HepG2 (cell line): ENCODE measurements at regions not wholly inside any gene's neighbourhood (a gene's known extent, or its start where the extent isn't known, plus 50 kb on each side); places are given as distances from the start of the nearest gene placed in this dataset.

ENCODE experiments used
- ATAC-seq: fragments of 200-7000 bp; cut with Tn5 transposase; 3 replicates; pipeline ENCODE4 v1.9.1; 2020; ENCODE audit warnings: mild to moderate bottlenecking, moderate library complexity
- BruUV-seq: library from RNA; stranded (reverse); fragments of 400-500 nt; replicated peaks from 2 replicates; lab custom pipeline; 2021; lab: Mats Ljungman, UMichigan
- CTCF ChIA-PET: fragments of 300-600 bp; formaldehyde crosslinking; extraction: SDS; loops from one replicate; lab custom pipeline; 2021; ENCODE audit warnings: low total read pairs, inconsistent platforms, low intra/inter-chr PET ratio; lab: Yijun Ruan, JAX
- POLR2A ChIA-PET: fragments of 350-600 bp; sonication (Branson Sonifier 250); formaldehyde crosslinking; loops from one replicate; lab custom pipeline; 2020; ENCODE audit warnings: antibody characterized with exemption, inconsistent platforms; lab: Yijun Ruan, JAX
- DNase-seq: peaks from one replicate; pipeline ENCODE4 v3.0.0-alpha.2; 2015; ENCODE audit warnings: low spot score
- FAIRE-seq: peaks from 3 replicates; lab custom pipeline; 2011; peaks lifted over from hg19 to GRCh38; lab: Jason Lieb, UNC
- H2AFZ ChIP-seq: one replicate; pipeline ENCODE4 v1.6.1; 2011; ENCODE audit warnings: low read length, inconsistent platforms
- H3K27ac ChIP-seq: fragments of 300-600 bp; 3 replicates; pipeline ENCODE4 v1.8.0; 2011; ENCODE audit warnings: mixed run types, mild to moderate bottlenecking, mixed read lengths, low read length, inconsistent platforms; ENCODE audit not compliant: insufficient read depth; ENCODE audit errors: extremely low read length
- H3K27me3 ChIP-seq, 2 experiments: fragments of 200-600 bp in 1 of 2; 2 replicates in 1 of 2; 3 replicates in 1 of 2; pipeline versions ENCODE4 v1.6.0 to v1.8.0; 2011; ENCODE audit warnings: low read length in 2 of 2, mild to moderate bottlenecking in 2 of 2, moderate library complexity in 2 of 2, inconsistent platforms in 1 of 2; ENCODE audit not compliant: insufficient read depth in 2 of 2, control insufficient read depth in 1 of 2
- H3K36me3 ChIP-seq, 2 experiments: fragments of 200-600 bp in 1 of 2; replicated peaks in 1 of 2; 2 replicates in 1 of 2; 3 replicates in 1 of 2; pipeline versions ENCODE4 v1.5.1 to v1.8.0; 2011; ENCODE audit warnings: low read length in 2 of 2, inconsistent platforms in 1 of 2; ENCODE audit not compliant: insufficient read depth in 2 of 2, control insufficient read depth in 1 of 2
- H3K4me1 ChIP-seq: 2 replicates; pipeline ENCODE4 v1.5.1; 2012; ENCODE audit warnings: low read length, inconsistent platforms; ENCODE audit not compliant: insufficient read depth
- H3K4me2 ChIP-seq: 2 replicates; pipeline ENCODE4 v1.6.0; 2011; ENCODE audit warnings: low read depth, low read length, inconsistent platforms
- H3K4me3 ChIP-seq, 3 experiments: fragments of 200-600 bp in 1 of 3; sonication (generic), shearing (Covaris generic) in 1 of 3; replicated peaks in 1 of 3; 2 replicates each; pipeline ENCODE4 v1.5.1; 2011 to 2016; ENCODE audit warnings: low read length in 3 of 3, inconsistent platforms in 2 of 3, low read depth in 2 of 3, mild to moderate bottlenecking in 2 of 3, control low read depth in 1 of 3, mixed read lengths in 1 of 3; ENCODE audit not compliant: insufficient read depth in 1 of 3
- H3K79me2 ChIP-seq: one replicate; pipeline ENCODE4 v1.6.1; 2011; ENCODE audit warnings: low read length, inconsistent platforms; ENCODE audit not compliant: insufficient read depth
- H3K9ac ChIP-seq: 2 replicates; pipeline ENCODE4 v1.6.0; 2011; ENCODE audit warnings: mild to moderate bottlenecking, low read depth, low read length, inconsistent platforms; ENCODE audit not compliant: insufficient read depth
- H3K9me3 ChIP-seq: 2 replicates; pipeline ENCODE4 v1.5.1; 2012; ENCODE audit warnings: mild to moderate bottlenecking, low read length
- H4K20me1 ChIP-seq: 2 replicates; pipeline ENCODE4 v1.6.0; 2011; ENCODE audit warnings: inconsistent platforms, mild to moderate bottlenecking, low read length, moderate library complexity; ENCODE audit not compliant: insufficient read depth
- ATF7 ChIP-seq, 2 experiments: fragments of 450-650 bp in 1 of 2; sonication (generic) in 1 of 2; formaldehyde crosslinking in 1 of 2; IDR thresholded peaks; 2 replicates each; pipeline versions ENCODE4 v1.4.0 to v1.6.1; 2016 to 2020; ENCODE audit warnings: antibody characterized with exemption in 1 of 2, mild to moderate bottlenecking in 1 of 2, missing genetic modification reagents in 1 of 2
- ISL2 ChIP-seq: sonication (generic); formaldehyde crosslinking; IDR thresholded peaks from 2 replicates; pipeline ENCODE4 v1.5.0; 2020; ENCODE audit warnings: missing genetic modification reagents
- MAFF ChIP-seq: IDR thresholded peaks from 2 replicates; pipeline ENCODE4 v1.6.1; 2011; ENCODE audit warnings: low read depth, low read length, improper control_type of control experiment
- MAFK ChIP-seq, 2 experiments: IDR thresholded peaks in 1 of 2; conservative IDR thresholded peaks in 1 of 2; 2 replicates each; pipeline ENCODE4 v1.6.1; 2011; ENCODE audit warnings: improper control_type of control experiment in 2 of 2, low read length in 2 of 2
- PLRG1 ChIP-seq: fragments of 450-650 bp; conservative IDR thresholded peaks from 2 replicates; pipeline ENCODE4 v1.6.1; 2016
- SIX1 ChIP-seq: sonication (generic); formaldehyde crosslinking; IDR thresholded peaks from 2 replicates; pipeline ENCODE4 v1.4.0; 2020; ENCODE audit warnings: missing genetic modification reagents, borderline replicate concordance
- TBX2 ChIP-seq: sonication (generic); formaldehyde crosslinking; IDR thresholded peaks from 2 replicates; pipeline ENCODE4 v1.5.0; 2020; ENCODE audit warnings: missing genetic modification reagents, mild to moderate bottlenecking, borderline replicate concordance
- WGBS: methylation state at CpG from one replicate; pipeline ENCODE4 v1.1.6; 2017; ENCODE audit warnings: low lambda C conversion rate; 5-methylcytosine and 5-hydroxymethylcytosine counted together
- in situ Hi-C: cut with HindIII; loops from 2 replicates; pipeline ENCODE4 v1.10.0; 2017; ENCODE audit warnings: low pct_unique_long_range_greater_than_20kb; ENCODE audit not compliant: extremely low pct_ligation_motif_present
- intact Hi-C: fragments of 100-400 bp; cut with micrococcal nuclease; formaldehyde crosslinking; loops from one replicate; pipeline ENCODE4 v1.10.0; 2022; ENCODE audit not compliant: unreplicated experiment

DNA sequence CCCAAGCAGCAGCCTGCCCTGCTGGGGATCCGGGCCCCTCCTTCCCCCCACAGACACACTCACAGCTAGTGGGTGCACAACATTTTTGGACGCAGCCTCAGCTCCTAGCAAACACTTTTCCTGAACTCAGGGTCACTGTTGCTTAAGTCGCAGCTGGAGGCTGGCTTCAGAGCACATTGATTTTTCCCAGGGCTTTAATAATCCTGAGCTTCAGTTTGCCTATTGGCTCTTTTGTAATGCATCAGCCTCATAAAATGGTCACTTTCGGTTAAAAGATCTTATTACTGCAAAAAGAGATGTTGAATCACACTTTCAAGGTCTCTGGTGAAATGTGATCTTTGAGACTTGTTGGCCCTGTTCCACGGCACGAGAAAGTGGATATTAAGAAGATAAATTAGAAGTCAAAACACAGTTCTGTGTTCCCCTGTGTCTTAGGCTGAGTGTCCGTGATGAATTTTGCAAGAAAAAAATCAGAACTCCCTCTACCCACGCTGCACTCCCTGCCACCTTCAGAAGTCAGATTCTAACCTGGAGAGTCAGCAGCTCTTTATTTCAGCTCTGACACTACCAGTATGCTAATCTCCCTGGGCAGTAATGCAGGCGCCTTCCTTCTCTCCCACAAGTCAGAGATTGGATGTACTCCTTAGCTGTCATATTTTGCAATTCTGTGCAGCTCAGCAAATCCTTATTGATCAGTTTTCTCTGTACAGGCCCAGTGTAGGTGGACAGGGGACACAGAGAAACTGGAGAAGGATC is 158.2 kb upstream of the E2F8 start:
- Histone ChIP-seq H3K36me3 (no peaks in the 10 kb centered on the region), H3K79me2 (no peaks in the 10 kb centered on the region), H3K9me3 (no peaks in the 10 kb centered on the region), H3K27me3 (peaks cover 0 to 3% of the 10 kb centered on the region in 2 experiments; a peak in 4 of 5 replicates), H2AFZ (no peak overlapping the region), H3K4me1 (no peaks in the 10 kb centered on the region), H4K20me1 (no peaks in the 10 kb centered on the region), H3K4me2 (no peak overlapping the region), H3K9ac (no peak overlapping the region), H3K4me3 (no peak overlapping the region), H3K27ac (no peak overlapping the region)
- no peak for FAIRE-seq
- no TSS peak for BruUV-seq
- TF ChIP-seq ISL2 (CRISPR knock-in tag) (no peak), SIX1 (no peak), PLRG1 (no peak), MAFK (conservative IDR thresholded peaks at IDR 0.05 in 1 of 2, IDR thresholded peaks at IDR 0.05 in 1 of 2; ENCODE audit: low read length in 2 of 2) (peak in 1 of 2 experiments; percentile 42; a peak in 2 of 4 replicates), MAFF (0 out of 2 replicates have a peak, but pooled peaks have one; percentile 16)
- 4% methylated on average over 9 of the region's 9 CpGs for WGBS
- ChIA-PET POLR2A (no interaction called here), CTCF (no interaction called here)
- in situ Hi-C loops: no loop called here
- DNase-seq: no peak
- intact Hi-C loops: no loop called here
- ATAC-seq: peak; percentile 46; the same call in 1 of the 3 replicates

GRCh38 chr11:19398273-19398672 is 157.5 kb upstream of the E2F8 start:
- no peak for ATAC-seq
- H2AFZ ChIP-seq: no peak overlapping the region
- intact Hi-C loops: no loop called here

More at GRCh38 chr11:19398273-19398672, 157.5 kb upstream of the E2F8 start:
- Histone ChIP-seq H3K27me3 (peaks cover 0 to 2% of the 10 kb centered on the region in 2 experiments; a peak in 4 of 5 replicates), H3K27ac (no peak overlapping the region), H3K4me1 (no peaks in the 10 kb centered on the region)
- 51% methylated on average over 5 of the region's 5 CpGs for WGBS
- no TSS peak for BruUV-seq
- TF ChIP-seq ATF7 (IDR thresholded peaks at IDR 0.05): peak; percentile 33; the same call in 1 of the 2 replicates
- no peak for TF ChIP-seq ATF7 (CRISPR knock-in tag; IDR thresholded peaks at IDR 0.05)
- no peak for TF ChIP-seq TBX2 (CRISPR knock-in tag)
- TF ChIP-seq, all 625 proteins: peak for 1
- no peaks in the 10 kb centered on the region for H3K9me3 ChIP-seq
- ChIA-PET POLR2A (no interaction called here), CTCF (no interaction called here)
- no peaks in the 10 kb centered on the region for H3K79me2 ChIP-seq
- no peak for DNase-seq
- FAIRE-seq: no peak
- in situ Hi-C loops: no loop called here
- H3K4me3 ChIP-seq: no peak overlapping the region
- H4K20me1 ChIP-seq: no peaks in the 10 kb centered on the region
- H3K4me2 ChIP-seq: no peak overlapping the region
- no peaks in the 10 kb centered on the region for H3K36me3 ChIP-seq
- H3K9ac ChIP-seq: no peak overlapping the region
